ENCODE measurements at regions not wholly inside any gene's neighbourhood (a gene's known extent, or its start where the extent isn't known, plus 50 kb on each side); places are given as distances from the start of the nearest gene placed in this dataset.
"Not testable (repeated sequence)": the region's sequence is repeated elsewhere in the genome, so short reads cannot be mapped to it uniquely, and the experiment has no call there.

- peak; percentile 8 for DNase-seq (ENCODE audit: low read depth)
Observed at GRCh38 chr2:133884739-133885381, 316.6 kb upstream of the NCKAP5 start.

GRCh38 chr2:133885847-133886246 lies 317.6 kb upstream of the NCKAP5 start:
- no peak for DNase-seq (ENCODE audit: low read depth)

GRCh38 chr2:133886735-133887675 lies 318.7 kb upstream of the NCKAP5 start:
- DNase-seq (ENCODE audit: low read depth): peak; percentile 51

GRCh38 chr2:133887676-133888040 lies 319.4 kb upstream of the NCKAP5 start:
- no peak for DNase-seq (ENCODE audit: low read depth)

- DNase-seq (ENCODE audit: low read depth): no peak
Observed at GRCh38 chr2:133888107-133888506, 319.8 kb upstream of the NCKAP5 start.

GRCh38 chr2:133888621-133889219 lies 320.5 kb upstream of the NCKAP5 start:
- DNase-seq (ENCODE audit: low read depth): no peak

- DNase-seq (ENCODE audit: low read depth): no peak
Observed at GRCh38 chr2:133892352-133892913, 324.2 kb upstream of the NCKAP5 start.

- no peak for DNase-seq (ENCODE audit: low read depth)
Observed at GRCh38 chr2:133894429-133894828, 326.2 kb upstream of the NCKAP5 start.

GRCh38 chr2:133897838-133898237 lies 329.6 kb upstream of the NCKAP5 start:
- not testable (repeated sequence) for DNase-seq (ENCODE audit: low read depth)

- no peak for DNase-seq (ENCODE audit: low read depth)
Observed at GRCh38 chr2:133900909-133901308, 332.6 kb upstream of the NCKAP5 start.

- no peak for DNase-seq (ENCODE audit: low read depth)
Observed at GRCh38 chr2:133906396-133906795, 338.1 kb upstream of the NCKAP5 start.

GRCh38 chr2:133906926-133907325 lies 338.7 kb upstream of the NCKAP5 start:
- no peak for DNase-seq (ENCODE audit: low read depth)

- DNase-seq (ENCODE audit: low read depth): no peak
Observed at GRCh38 chr2:133908171-133908570, 339.9 kb upstream of the NCKAP5 start.

GRCh38 chr2:133918141-133918540 lies 335.7 kb upstream of the MGAT5 start:
- no peak for DNase-seq (ENCODE audit: low read depth)

GRCh38 chr2:133919285-133919684 lies 334.6 kb upstream of the MGAT5 start:
- DNase-seq (ENCODE audit: low read depth): no peak

GRCh38 chr2:133927894-133928293 lies 326.0 kb upstream of the MGAT5 start:
- DNase-seq (ENCODE audit: low read depth): no peak

GRCh38 chr2:133936096-133936495 lies 317.8 kb upstream of the MGAT5 start:
- DNase-seq (ENCODE audit: low read depth): no peak

- no peak for DNase-seq (ENCODE audit: low read depth)
Observed at GRCh38 chr2:133936601-133937000, 317.3 kb upstream of the MGAT5 start.

- peak; percentile 41 for DNase-seq (ENCODE audit: low read depth)
Observed at GRCh38 chr2:133937669-133938068, 316.2 kb upstream of the MGAT5 start.

- DNase-seq (ENCODE audit: low read depth): no peak
Observed at GRCh38 chr2:133940134-133940533, 313.7 kb upstream of the MGAT5 start.

GRCh38 chr2:133941666-133942065 lies 312.2 kb upstream of the MGAT5 start:
- DNase-seq (ENCODE audit: low read depth): no peak

- DNase-seq (ENCODE audit: low read depth): no peak
Observed at GRCh38 chr2:133942398-133942797, 311.5 kb upstream of the MGAT5 start.

- DNase-seq (ENCODE audit: low read depth): no peak
Observed at GRCh38 chr2:133943108-133943507, 310.8 kb upstream of the MGAT5 start.

All from stromal cell of bone marrow (primary cell).